Activated naive CD4-positive, alpha-beta T cell treated with anti-CD3 and anti-CD28 coated beads, Interleukin-2, amount 10 ng/mL, durations not matched to agents 7 days and 5 days (primary cell): ENCODE measurements at regions not wholly inside any gene's neighbourhood (a gene's known extent, or its start where the extent isn't known, plus 50 kb on each side); places are given as distances from the start of the nearest gene placed in this dataset.

Source experiments
- CTCF ChIA-PET: fragments of 350-600 bp; sonication (Branson Sonifier 250); formaldehyde crosslinking; loops from one replicate; lab custom pipeline; 2021; ENCODE audit warnings: antibody characterized with exemption; lab: Charles Lee
- DNase-seq: peaks from one replicate; pipeline ENCODE4 v3.0.0-alpha.2; 2020
- H3K27ac Mint-ChIP-seq: one replicate; pipeline ENCODE4 v1.8.0; 2021; ENCODE audit warnings: mild to moderate bottlenecking, moderate library complexity, mixed read lengths
- H3K27me3 Mint-ChIP-seq: one replicate; pipeline ENCODE4 v1.8.0; 2021; ENCODE audit warnings: mild to moderate bottlenecking, mixed read lengths
- H3K36me3 Mint-ChIP-seq: one replicate; pipeline ENCODE4 v1.8.0; 2021; ENCODE audit warnings: mixed read lengths
- H3K4me1 Mint-ChIP-seq: one replicate; pipeline ENCODE4 v1.8.0; 2021; ENCODE audit warnings: mixed read lengths
- H3K4me3 Mint-ChIP-seq: one replicate; pipeline ENCODE4 v1.8.0; 2021; ENCODE audit warnings: mild to moderate bottlenecking, moderate library complexity, mixed read lengths
- H3K9me3 Mint-ChIP-seq: one replicate; pipeline ENCODE4 v1.8.0; 2021; ENCODE audit warnings: mixed read lengths

DNA sequence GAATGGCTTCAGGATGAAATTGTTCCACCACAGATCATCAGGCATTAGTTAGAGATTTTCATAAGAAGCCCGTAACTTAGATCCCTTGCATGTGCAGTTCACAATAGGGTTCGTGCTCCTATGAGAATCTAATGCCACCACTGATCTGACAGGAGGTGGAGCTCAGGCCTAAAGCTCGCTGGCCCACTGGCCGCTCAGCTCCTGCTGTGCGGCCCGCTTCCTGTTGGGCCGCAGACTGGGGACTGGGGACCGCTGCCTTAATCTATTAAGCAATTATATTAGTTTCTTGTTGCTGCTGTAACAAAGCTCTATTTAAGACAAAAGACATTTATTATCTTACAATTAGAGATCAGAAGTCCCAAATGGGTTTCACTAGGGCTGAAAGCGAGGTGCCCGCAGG, 205.6 kb downstream of the LARP7 start:
- H3K27ac Mint-ChIP-seq, result no peak overlapping the region

DNA sequence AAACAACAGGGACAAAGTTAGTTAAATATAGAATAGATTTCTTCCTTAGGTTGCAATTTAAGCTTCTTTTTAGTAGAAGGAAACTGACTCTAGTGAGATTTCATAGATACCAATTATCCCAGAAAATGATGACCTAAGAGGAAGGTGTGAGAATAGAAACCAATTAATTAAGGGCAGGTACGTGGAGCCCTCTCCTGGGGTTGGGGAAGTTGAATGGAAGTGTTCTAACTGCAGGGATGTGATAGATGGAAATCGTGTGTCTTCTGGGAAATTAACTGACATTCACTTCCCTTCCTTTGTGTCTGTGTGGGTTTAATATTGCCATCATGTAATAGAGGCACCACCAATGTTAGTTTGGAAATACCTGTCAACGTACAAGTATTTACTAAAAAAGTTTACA, 204.1 kb upstream of the ANK2 start:
- no peak for DNase-seq
- no peak overlapping the region for H3K27ac Mint-ChIP-seq
- no peaks in the 10 kb centered on the region for H3K36me3 Mint-ChIP-seq
- no peaks in the 10 kb centered on the region for H3K4me1 Mint-ChIP-seq
- CTCF ChIA-PET, result no interaction called here
- no peak overlapping the region for H3K4me3 Mint-ChIP-seq
- no peaks in the 10 kb centered on the region for H3K27me3 Mint-ChIP-seq
- no peaks in the 10 kb centered on the region for H3K9me3 Mint-ChIP-seq

More for the DNA sequence above, 205.6 kb downstream of the LARP7 start:
- DNase-seq, result no peak
- Mint-ChIP-seq H3K27me3 (peaks cover 3% of the 10 kb centered on the region), H3K9me3 (no peaks in the 10 kb centered on the region), H3K4me1 (no peaks in the 10 kb centered on the region), H3K36me3 (no peaks in the 10 kb centered on the region), H3K4me3 (no peak overlapping the region)
- CTCF ChIA-PET, result no interaction called here

DNA sequence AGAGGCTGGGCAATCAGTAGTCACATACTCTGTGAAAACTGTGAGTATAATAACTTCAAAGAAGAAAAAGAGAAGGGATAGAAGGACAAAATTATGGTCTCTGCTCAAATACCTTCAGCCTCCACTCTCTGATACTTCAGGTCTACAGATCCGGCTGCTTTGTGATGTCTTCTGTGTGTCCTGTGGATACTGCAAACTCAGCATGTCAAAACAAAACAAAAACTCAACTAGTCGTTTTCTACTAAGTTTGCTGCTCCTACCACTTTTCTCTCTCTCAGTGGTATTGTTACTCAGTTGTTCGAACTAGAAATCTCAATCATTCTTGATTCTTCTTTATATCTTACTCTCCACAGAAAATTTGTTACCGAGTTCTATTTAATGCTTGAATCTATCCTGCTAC, 202.4 kb upstream of the ANK2 start:
- Mint-ChIP-seq H3K4me3 (no peak overlapping the region), H3K27me3 (no peaks in the 10 kb centered on the region), H3K4me1 (no peaks in the 10 kb centered on the region), H3K27ac (no peak overlapping the region), H3K36me3 (no peaks in the 10 kb centered on the region), H3K9me3 (no peaks in the 10 kb centered on the region)
- no peak for DNase-seq
- CTCF ChIA-PET, result no interaction called here

DNA sequence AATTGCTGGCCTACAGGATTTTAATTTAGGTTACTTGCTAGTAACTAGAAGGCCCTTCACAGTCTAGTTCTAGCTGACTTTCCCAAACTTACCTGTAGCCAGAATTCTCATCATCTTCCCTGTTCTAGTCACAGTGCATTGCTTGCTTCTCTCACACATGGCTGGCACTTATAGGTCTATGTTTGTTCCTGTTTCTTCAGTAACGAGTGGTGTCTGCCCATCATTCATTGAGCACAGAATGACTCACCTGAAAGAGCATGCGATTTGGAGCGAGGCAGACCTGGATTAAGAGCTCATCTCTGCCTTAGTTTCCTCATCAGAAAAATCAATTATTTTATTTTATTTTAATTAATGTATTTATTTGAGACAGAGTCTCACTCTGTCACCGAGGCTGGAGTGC, 201.7 kb upstream of the ANK2 start:
- Mint-ChIP-seq H3K36me3 (no peaks in the 10 kb centered on the region), H3K4me1 (no peaks in the 10 kb centered on the region), H3K4me3 (no peak overlapping the region), H3K9me3 (no peaks in the 10 kb centered on the region), H3K27me3 (no peaks in the 10 kb centered on the region), H3K27ac (no peak overlapping the region)
- CTCF ChIA-PET, result interaction anchor here (0.7 kb wide), 1 partner anchor 871 kb away, joined by 3 read pairs; no protein-coding TSS in a partner anchor
- no peak for DNase-seq

DNA sequence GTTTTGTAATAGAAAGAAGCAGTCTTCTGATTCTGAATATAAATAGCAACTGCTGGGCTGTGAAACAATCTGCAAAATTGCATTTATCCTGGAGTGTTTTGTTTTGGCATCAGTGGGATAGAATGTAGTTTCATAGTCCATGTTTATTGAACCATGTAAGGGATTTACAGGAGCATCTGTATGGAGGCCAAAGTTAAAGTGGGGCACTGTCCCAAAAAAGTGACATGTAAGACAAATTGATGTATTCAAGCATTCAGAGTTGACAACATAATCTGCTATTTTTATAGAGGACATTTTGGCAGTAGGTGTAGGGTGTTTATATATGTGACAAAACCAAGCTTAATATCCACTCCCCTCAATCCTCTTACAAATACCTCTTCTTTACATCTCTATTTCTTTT, 200.5 kb upstream of the ANK2 start:
- Mint-ChIP-seq H3K9me3 (no peaks in the 10 kb centered on the region), H3K4me3 (no peak overlapping the region), H3K4me1 (no peaks in the 10 kb centered on the region), H3K36me3 (no peaks in the 10 kb centered on the region), H3K27ac (no peak overlapping the region), H3K27me3 (no peaks in the 10 kb centered on the region)
- no peak for DNase-seq
- CTCF ChIA-PET, result no interaction called here

DNA sequence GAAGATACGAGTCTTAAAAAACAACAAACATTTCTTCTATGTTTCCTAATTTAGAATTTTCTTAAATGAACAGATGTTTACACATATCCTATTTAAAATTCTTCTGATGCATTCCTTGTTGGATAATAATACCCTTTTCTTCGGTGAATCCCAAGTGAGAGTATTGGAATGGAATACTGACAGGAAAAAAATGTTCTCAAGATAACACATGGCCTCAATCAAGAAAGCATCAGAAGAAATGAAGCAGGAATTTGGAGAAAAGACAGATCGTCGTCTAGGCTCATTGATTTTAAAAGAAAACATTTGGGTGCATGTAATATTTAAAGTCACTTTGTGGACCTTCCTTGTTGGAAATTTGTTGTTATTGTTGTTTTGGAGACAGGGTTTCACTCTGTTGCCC, 196.9 kb upstream of the ANK2 start:
- CTCF ChIA-PET, result no interaction called here
- H3K4me3 Mint-ChIP-seq, result no peak overlapping the region
- no peak for DNase-seq
- H3K4me1 Mint-ChIP-seq, result no peaks in the 10 kb centered on the region
- H3K27ac Mint-ChIP-seq, result no peak overlapping the region
- H3K27me3 Mint-ChIP-seq, result no peaks in the 10 kb centered on the region
- no peaks in the 10 kb centered on the region for H3K36me3 Mint-ChIP-seq
- no peaks in the 10 kb centered on the region for H3K9me3 Mint-ChIP-seq

DNA sequence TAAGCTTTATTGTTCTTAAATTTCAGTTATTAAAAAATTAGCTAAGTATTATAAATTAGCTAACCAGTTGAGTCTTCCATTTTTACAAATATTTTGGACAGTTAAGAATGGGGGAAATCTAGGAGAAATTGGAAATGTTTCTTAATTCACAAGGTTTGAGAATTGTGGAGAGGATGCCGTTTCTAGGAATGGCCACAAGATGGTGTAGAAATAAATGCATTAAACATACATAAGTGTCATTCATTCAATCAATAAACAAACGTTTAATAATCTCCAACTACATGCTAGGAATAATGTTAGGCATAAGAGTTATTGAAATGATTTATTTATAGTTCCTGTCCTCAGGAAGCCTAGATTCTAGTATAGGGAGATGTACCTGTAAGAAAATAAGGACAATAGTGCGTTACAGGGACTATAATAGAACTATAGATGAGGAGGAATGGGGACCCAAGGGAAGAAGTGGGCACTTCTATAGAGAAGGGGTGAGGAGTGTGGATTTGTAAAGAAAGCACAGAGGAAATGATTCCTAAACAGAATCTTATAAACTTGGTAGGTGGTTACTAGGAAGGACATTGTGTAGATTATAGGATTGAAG, 195.7 kb upstream of the ANK2 start:
- H3K4me3 Mint-ChIP-seq, result no peak overlapping the region
- no peaks in the 10 kb centered on the region for H3K9me3 Mint-ChIP-seq
- H3K27me3 Mint-ChIP-seq, result no peaks in the 10 kb centered on the region
- no peaks in the 10 kb centered on the region for H3K36me3 Mint-ChIP-seq
- no peak for DNase-seq
- no peaks in the 10 kb centered on the region for H3K4me1 Mint-ChIP-seq
- no peak overlapping the region for H3K27ac Mint-ChIP-seq
- CTCF ChIA-PET, result no interaction called here

DNA sequence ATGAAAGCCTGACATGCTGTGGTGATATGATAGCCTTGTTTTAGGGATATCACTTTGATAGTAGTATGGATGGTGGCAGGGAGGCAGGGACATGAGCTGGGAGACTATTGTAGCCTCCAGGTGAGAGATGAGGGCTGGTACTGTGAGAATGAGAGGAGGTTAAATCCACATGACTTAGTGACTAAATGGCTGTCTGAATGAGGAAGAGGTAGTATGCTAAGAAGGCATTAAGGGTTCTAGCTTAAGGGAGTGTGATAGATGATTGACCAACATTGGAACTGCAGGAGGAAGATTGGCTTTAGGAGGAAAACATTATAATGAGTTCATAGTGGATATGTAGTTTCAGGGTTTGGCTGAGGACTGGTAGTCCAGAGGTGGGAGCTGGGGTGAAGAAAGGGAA, 195.0 kb upstream of the ANK2 start:
- no peaks in the 10 kb centered on the region for H3K9me3 Mint-ChIP-seq
- no peak overlapping the region for H3K27ac Mint-ChIP-seq
- no peaks in the 10 kb centered on the region for H3K36me3 Mint-ChIP-seq
- CTCF ChIA-PET, result interaction anchor here (0.8 to 1.1 kb wide), 2 partner anchors 10 to 104 kb away, joined by 3 to 4 read pairs; no protein-coding TSS in a partner anchor
- no peaks in the 10 kb centered on the region for H3K4me1 Mint-ChIP-seq
- H3K4me3 Mint-ChIP-seq, result no peak overlapping the region
- H3K27me3 Mint-ChIP-seq, result no peaks in the 10 kb centered on the region
- DNase-seq, result no peak

DNA sequence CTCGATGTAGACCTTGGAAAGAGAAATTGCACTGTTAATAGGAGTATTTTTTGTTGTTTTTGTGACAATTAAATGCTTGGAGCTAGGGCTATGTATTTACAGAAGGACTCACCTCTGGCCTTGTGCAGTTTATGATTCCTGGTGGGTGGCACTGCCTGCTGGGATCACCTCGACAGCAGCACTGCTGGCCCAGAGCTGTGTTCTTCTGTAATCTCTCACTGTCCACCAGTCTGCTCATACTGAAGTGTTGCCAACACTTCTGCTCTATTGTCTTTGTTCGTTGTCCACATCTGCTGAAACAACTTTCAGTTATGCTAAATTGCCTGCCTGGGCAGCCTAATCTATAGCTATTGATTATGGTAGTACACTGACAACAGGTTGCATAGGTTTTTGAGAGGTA, 194.4 kb upstream of the ANK2 start:
- Mint-ChIP-seq H3K27me3 (no peaks in the 10 kb centered on the region), H3K4me1 (no peaks in the 10 kb centered on the region), H3K36me3 (no peaks in the 10 kb centered on the region), H3K9me3 (no peaks in the 10 kb centered on the region), H3K4me3 (no peak overlapping the region), H3K27ac (no peak overlapping the region)
- DNase-seq, result no peak
- CTCF ChIA-PET, result interaction anchor here (0.8 to 1.1 kb wide), 2 partner anchors 10 to 104 kb away, joined by 3 to 4 read pairs; no protein-coding TSS in a partner anchor

DNA sequence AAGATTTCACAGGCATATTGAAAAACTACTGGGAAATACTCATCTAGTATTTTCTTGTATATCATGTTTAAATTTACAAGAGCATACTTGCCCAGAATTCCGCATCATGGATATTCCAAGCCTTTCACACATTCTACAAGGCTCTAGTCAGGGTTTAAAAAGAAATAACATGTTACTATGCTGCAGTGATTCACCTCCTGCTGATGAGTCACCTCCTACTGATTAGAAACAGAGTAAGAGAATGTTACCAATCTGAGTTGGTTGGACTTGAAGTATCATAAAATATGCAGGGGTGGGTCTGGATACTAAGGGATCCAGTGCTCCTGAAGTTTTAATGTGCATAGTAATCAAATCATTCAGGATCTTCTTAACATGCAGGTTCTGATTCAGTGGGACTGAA, 192.0 kb upstream of the ANK2 start:
- DNase-seq, result no peak
- Mint-ChIP-seq H3K27me3 (no peaks in the 10 kb centered on the region), H3K36me3 (no peaks in the 10 kb centered on the region), H3K9me3 (no peaks in the 10 kb centered on the region), H3K27ac (no peak overlapping the region), H3K4me3 (no peak overlapping the region), H3K4me1 (no peaks in the 10 kb centered on the region)
- CTCF ChIA-PET, result no interaction called here

DNA sequence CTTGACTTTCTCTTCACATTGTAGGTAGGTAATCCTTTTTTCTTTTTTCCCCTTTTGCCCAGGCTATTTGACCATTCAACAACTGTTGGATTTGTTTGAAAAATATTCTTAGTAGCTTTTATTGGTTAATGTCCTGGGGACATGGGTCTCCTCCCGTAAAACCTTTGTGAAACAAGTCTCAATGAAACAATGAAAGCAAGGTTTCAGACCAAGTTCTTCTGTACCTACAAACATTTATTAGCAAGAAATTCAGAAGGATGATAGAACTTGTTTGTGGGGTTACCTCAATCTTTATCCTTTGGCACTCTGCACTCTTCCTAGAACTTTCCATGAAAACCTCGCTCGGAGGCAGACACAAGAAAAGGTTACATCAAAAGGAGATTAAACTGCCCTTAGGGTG, 190.7 kb upstream of the ANK2 start:
- CTCF ChIA-PET, result no interaction called here
- H3K4me3 Mint-ChIP-seq, result no peak overlapping the region
- H3K9me3 Mint-ChIP-seq, result no peaks in the 10 kb centered on the region
- H3K4me1 Mint-ChIP-seq, result no peaks in the 10 kb centered on the region
- no peak for DNase-seq
- H3K27ac Mint-ChIP-seq, result no peak overlapping the region
- no peaks in the 10 kb centered on the region for H3K36me3 Mint-ChIP-seq
- H3K27me3 Mint-ChIP-seq, result no peaks in the 10 kb centered on the region

DNA sequence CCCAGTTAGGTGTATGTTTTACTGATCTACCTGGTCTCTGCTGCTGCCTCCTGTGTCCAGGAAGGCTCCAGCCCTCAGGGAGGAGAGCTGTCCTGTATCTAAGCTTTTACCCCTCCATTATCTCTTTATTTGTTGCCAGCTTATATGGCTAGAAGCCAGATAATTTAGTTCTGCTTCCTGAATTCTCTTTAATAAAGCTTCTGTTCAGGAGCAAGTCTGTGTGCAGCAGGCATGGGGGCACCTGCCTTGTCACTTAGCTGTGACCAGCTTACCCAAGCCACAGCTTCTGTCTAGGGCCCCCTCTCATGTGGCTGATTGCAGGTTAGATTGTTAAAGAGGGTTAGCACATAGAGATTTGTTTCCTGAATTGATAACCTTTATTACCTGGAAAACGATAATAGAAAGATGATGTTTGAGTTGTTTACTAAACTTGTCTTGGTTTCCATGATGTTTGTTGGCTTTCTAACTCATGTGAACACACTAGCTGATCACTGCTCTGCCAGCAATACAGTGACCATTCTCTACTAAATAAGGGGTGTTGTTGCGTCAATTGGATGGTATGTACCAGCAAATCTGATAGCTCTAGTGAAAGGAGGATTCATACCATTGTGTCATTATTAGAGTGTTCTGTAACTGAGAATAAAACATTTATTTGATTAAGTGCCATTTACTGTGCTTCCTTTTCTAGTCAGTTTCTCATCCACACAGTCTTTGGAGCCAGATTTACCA, 189.8 kb upstream of the ANK2 start:
- CTCF ChIA-PET, result no interaction called here
- no peaks in the 10 kb centered on the region for H3K9me3 Mint-ChIP-seq
- DNase-seq, result no peak
- no peaks in the 10 kb centered on the region for H3K27me3 Mint-ChIP-seq
- no peaks in the 10 kb centered on the region for H3K4me1 Mint-ChIP-seq
- H3K36me3 Mint-ChIP-seq, result no peaks in the 10 kb centered on the region
- no peak overlapping the region for H3K4me3 Mint-ChIP-seq
- no peak overlapping the region for H3K27ac Mint-ChIP-seq

DNA sequence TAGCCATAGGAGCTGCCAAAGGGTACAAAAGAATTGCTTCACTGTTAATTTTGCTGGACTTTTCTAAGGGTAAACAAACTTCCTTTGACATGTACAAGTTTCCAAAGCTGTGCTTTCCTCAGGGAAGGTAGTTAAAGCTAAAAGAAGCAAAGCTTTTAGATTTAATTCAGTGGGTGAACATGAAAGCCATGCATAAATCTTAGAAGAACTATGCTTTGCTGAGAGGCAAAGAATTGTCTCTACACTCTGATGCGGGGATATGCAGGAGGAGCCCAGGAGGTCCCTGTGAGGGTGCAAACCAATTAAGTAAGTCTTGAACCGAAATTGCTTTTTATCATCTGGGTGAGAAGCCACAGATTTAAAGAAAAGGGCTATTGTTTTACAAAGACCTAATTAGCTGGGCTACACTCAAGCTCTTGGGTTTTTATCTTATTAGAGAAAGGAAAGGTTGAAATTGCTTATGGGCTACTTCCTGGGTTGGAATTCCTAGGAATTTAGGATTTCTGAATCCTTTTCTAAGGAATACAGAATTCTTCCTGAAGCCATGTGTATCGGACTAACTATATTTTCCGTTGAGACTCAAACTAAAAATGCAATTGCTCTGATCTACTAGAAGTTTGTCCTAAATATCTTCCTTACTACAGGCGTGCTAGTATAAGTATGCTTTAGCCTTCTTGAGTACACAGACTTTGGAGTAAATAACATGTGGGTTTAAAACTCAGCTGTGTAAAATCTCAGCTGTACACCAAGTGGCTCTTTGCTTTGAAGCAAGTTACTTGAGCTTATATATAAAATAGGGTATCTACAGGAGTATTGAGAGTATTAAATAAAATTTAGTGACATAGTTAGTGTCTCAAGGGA, 188.4 kb upstream of the ANK2 start:
- no peaks in the 10 kb centered on the region for H3K4me1 Mint-ChIP-seq
- no peaks in the 10 kb centered on the region for H3K27me3 Mint-ChIP-seq
- H3K27ac Mint-ChIP-seq, result no peak overlapping the region
- H3K4me3 Mint-ChIP-seq, result no peak overlapping the region
- no peaks in the 10 kb centered on the region for H3K36me3 Mint-ChIP-seq
- H3K9me3 Mint-ChIP-seq, result no peaks in the 10 kb centered on the region
- DNase-seq, result no peak
- CTCF ChIA-PET, result no interaction called here

DNA sequence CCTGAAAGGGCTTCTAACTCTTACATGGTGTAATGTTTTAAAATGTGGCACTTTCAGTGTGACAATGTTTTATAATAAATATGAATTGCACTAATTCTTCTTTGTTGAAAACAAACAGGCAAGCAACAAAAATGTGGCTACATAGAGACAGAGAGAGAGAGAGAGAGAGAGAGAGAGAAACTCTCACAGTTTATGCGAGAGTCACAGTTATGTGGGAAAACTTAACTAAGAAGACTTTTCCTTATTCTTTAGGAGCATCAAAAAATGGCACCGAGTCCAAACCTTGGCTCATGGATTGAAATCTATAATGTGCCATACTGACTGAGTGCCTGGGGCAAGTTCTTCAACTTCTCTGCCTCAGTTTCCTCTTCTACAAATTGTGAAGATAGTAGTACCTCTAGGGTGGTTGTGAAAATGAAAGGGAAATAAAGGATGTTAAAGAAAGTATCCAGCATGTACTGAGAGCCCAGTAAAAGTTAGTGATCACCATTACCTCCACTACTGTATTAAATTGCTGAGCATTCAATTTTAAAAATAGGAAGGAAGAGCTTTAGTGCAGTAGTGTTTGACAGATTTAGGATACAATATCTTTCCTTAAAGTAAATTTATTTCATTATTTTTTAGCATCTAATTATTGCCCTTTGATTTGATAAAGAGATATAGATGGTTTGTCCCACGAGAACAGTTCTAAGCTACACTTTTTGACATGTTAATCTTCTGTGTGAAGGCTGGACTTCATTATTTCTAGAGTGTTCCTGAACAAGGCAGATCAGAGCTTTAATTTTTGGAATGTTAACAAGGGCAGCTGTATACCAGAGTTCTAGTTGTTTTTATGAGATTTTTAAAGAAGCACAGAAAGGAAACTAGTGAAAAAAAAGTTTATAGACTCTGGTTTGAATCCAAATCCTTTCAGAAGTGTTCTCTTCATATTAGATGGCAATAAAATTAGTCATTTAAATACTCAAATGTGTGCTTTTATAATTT, 187.5 kb upstream of the ANK2 start:
- Mint-ChIP-seq H3K27me3 (no peaks in the 10 kb centered on the region), H3K36me3 (no peaks in the 10 kb centered on the region), H3K4me3 (no peak overlapping the region), H3K9me3 (no peaks in the 10 kb centered on the region), H3K27ac (no peak overlapping the region), H3K4me1 (no peaks in the 10 kb centered on the region)
- no peak for DNase-seq
- CTCF ChIA-PET, result no interaction called here
